SKM-1 treated with dmso at 0.1 percent for 144 hours (cell line): ENCODE measurements at regions not wholly inside any gene's neighbourhood (a gene's known extent, or its start where the extent isn't known, plus 50 kb on each side); places are given as distances from the start of the nearest gene placed in this dataset.

Experiments
- DNase-seq: peaks from one replicate; lab custom pipeline; 2025; ENCODE audit not compliant: unreplicated experiment; lab: John Stamatoyannopoulos, UW

GRCh38 chr2:58954880-58955385, 713.8 kb upstream of the FANCL start:
- DNase-seq, result no peak

DNA sequence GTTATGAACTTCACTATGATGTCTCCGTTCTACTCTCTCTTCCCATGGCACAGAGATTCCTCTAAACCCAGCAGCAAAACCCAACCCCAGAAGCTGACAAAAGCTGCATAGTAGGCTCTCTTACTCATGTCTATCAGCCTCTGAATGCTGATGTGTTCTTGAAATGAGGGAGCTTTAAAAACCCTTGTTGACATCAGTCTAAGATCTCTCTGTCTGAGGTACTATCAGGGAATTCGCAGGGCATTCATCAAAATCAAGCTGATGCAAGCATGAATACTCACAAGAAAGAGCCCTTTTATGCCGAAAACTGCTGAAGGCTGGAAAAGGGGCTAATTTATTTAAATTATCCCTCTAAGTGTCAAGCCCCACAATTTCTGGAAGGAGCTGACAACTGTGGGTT, 710.6 kb upstream of the FANCL start:
- no peak for DNase-seq

DNA sequence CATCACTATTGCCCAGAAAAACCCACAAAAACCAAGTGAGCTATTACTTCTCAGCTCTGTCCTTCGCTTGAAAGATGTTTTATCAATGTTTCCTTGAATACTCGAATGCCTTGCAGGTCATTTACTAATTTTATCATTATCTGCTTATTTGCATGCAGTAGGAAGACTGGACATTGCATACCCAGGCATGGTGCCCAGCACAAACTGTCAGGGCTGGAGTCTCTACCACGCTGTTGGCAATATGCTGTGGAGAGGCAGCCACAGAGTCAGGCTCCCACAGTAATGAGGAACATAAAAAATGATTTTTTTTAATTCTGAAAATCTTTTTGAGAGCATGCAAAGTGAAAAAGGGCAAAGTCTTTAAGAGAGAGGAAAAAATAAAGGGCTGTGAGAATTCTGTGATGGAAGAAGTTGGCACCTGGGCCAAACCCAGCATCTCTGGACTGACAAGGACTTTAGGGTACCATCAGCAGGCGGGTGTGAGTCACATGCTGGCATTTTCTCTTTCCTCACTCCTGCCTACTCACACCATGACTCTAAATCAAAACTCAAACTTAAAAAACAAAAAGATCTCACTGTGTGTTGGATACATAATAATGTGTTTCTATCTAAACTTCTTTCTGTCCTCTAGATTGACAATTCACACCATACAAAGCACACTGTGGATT, 709.8 kb upstream of the FANCL start:
- DNase-seq, result no peak

- no peak for DNase-seq
These were observed 698.3 kb upstream of the FANCL start for GRCh38 chr2:58939388-58939787.

DNA sequence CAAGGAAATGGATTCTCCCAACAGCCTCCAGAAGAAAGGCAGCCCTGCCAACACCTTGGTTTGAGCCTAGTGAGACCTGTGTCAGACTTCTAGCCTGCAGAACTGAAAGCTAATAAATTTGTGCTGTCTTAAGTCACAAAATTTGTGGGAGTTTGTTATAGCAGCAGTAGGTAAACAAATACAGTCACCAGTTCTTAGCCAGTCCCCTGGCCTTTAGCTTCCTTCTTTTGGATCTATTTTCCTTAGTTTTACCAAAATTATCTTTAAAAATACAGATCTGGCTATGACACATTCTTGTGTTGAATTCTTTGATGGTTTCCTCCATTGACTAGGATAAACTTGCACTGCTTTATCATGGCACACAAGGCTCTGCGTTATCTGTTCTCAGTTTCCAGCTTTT, 697.9 kb upstream of the FANCL start:
- DNase-seq, result no peak

- DNase-seq, result no peak
These were observed 691.7 kb upstream of the FANCL start for GRCh38 chr2:58932801-58933200.

- no peak for DNase-seq
These were observed 689.4 kb upstream of the FANCL start for GRCh38 chr2:58930537-58930936.

DNA sequence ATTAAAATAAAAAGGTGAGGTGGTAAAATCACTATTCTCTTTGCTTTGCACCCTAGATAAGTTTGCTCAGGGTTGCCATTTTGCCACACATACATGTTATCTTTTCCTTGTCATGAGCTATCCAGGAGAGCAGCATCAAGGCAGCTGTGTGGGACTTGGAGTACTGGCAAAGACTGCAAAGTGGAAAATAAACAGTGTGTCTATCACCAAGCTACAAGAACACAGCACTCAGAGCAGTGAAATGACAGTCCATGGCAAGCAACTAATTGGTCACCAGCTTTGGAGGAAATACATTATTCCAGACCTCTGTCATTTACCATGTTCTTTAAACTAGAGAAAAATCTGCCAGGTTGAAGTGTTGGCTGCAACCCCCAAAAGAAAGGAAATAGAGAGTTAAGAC, 687.8 kb upstream of the FANCL start:
- DNase-seq, result no peak

GRCh38 chr2:58928391-58928790, 687.3 kb upstream of the FANCL start:
- DNase-seq, result no peak

GRCh38 chr2:58926112-58926511, 685.0 kb upstream of the FANCL start:
- DNase-seq, result no peak

GRCh38 chr2:58925676-58926081, 684.6 kb upstream of the FANCL start:
- no peak for DNase-seq

- DNase-seq, result no peak
These were observed 682.7 kb upstream of the FANCL start for GRCh38 chr2:58923869-58924268.

DNA sequence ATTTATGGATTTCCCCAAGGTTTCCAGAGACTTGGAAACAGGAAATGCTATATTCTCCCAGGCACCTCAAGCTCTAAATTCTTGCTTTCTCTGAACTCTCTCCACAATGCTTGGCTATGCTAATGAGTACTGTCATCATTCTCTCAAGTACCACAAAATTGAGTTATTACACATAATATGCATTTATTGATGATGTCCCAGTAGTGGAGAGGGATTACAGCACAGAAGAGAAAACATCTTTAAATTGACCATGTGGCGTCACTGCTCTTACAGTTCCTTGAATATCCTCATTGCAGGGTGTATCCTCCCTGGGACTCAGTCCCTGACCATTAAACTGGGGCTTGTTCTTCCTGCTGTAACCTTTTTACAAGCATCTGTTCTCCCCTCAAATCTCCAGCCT, 681.1 kb upstream of the FANCL start:
- no peak for DNase-seq

- no peak for DNase-seq
These were observed 680.6 kb upstream of the FANCL start for GRCh38 chr2:58921676-58922075.

DNA sequence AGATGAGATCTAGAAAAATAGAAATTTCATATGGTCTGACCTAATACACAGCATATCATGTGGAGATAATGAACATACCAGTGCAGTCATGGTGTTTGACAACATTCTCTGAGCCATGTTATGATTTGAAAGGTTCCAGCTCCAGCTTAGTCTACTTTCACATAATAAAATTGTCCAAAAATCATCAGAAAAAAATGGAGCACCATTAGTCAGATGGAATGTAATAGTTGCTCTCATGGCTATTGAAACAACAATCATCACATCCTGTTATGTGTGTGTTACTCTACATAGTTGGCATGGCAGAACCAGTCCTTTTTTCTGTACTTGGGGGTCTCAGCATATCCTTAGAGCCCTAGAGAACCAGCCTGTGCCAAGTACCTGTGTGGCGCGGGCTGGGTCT, 678.9 kb upstream of the FANCL start:
- no peak for DNase-seq

DNA sequence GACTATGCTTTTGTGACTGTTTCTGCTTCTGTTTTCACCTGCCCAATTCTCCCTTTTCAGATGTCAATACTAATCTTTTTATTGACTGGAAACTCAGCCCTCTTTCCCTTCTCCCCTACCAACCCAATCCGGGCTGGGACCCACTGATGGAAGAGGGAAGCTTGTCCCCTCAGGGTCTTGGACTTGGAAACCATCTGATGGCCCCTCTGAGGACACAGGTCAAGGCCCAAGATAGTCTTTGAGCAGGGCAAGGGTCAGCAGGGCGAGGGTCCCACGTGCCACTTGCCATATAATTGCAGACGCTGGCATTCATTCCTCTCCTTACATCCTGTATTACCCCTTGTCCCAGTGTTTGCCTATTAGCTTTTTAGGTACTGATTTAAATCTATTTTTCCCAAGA, 678.2 kb upstream of the FANCL start:
- DNase-seq, result no peak

DNA sequence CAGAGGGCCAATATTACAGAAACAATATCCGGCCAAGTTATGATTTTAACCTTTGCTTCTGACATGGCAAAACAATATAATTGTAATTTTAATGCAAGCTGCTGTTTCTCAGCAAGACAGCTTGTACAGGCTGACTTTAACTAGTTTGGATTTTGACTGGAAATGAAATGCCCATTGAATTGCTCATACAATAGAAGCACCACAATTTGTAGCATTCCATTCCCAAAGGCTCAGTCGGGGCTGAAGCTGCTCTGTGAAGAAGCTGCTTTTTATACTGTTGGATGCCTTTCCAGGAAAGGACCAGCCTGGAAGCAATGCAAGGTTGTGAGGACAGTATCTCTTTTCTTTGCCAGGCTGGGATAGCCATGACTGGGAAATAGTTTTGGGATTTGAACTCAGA, 677.0 kb upstream of the FANCL start:
- DNase-seq, result no peak

GRCh38 chr2:58917596-58917995, 676.5 kb upstream of the FANCL start:
- no peak for DNase-seq

DNA sequence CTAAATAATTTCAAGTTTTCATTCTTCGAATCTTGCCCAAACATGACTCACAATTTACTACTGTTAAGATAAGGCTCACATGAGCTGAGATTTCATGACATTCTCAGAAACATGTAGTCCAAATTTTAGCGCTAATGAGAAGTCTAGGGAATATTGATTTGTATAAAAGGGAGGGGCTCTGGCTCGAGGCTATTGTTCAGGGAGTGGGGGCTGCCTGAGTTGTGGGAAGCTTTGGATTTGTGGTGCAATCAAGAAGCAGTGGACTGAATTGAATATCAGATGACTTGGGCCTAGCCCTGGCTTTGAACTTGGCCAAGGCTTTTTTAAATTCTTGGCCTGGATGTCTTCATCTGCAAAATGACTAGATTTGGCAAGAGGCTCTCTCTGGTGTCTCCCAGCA, 674.9 kb upstream of the FANCL start:
- DNase-seq, result no peak

GRCh38 chr2:58914733-58915505, 673.8 kb upstream of the FANCL start:
- no peak for DNase-seq

DNA sequence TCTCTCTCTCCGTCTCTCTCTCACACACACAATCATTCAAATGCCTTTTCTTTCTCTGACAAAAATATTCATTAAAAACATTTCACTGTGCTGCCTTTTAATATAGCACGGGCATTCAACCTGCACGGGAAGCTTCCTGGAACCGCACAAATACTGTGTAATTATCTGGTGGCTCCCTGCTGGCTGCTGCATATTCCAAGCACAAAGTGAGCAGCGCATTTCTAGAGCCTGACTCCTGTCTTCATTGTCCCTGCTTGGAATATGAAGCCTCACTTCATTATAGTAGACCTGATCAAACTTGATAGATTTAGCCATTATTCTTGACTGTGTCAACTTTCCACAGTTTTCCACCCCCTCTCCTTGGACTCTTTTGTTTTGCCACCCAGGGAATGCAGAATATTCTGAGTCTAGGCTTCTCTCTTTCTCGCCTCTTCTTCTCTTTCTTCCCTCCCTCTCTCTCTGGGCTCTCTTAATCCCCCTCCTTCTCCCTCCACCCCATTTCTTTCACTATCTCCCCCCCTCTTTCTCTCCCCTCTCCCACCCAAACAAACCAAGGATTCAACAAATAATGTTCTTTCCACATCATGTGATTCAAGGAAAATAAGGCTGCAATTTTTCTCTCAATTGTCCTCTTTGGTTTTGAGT, 672.1 kb upstream of the FANCL start:
- DNase-seq, result no peak

DNA sequence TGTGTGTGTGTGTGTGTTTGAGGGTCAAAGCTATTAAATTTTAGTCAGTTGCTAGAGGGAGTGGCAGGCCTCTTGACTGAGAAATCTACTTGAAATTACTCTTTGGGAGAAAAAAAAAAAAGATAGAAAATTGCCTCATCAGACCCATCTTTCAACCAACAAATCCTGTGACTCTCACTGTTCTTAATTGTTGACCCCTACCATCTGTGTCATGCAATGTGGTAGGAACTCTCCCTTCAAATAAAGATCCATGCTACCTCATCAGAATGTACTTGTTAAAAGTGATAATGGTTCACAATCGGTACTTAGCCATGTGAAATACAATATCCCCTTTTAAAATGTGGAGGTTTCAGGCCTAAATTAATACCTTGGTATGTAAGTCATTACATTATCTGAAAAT, 670.8 kb upstream of the FANCL start:
- DNase-seq, result no peak
